HG03469 (cell line): ENCODE measurements at regions not wholly inside any gene's neighbourhood (a gene's known extent, or its start where the extent isn't known, plus 50 kb on each side); places are given as distances from the start of the nearest gene placed in this dataset.
"Not testable (repeated sequence)": the region's sequence is repeated elsewhere in the genome, so short reads cannot be mapped to it uniquely, and the experiment has no call there.

Source experiments
- ATAC-seq: cut with Tn5 transposase; IDR thresholded peaks from one replicate; pipeline ENCODE4 v1.9.1; 2021; ENCODE audit warnings: mild to moderate bottlenecking, moderate library complexity, moderate number of reproducible peaks; ENCODE audit not compliant: unreplicated experiment

DNA sequence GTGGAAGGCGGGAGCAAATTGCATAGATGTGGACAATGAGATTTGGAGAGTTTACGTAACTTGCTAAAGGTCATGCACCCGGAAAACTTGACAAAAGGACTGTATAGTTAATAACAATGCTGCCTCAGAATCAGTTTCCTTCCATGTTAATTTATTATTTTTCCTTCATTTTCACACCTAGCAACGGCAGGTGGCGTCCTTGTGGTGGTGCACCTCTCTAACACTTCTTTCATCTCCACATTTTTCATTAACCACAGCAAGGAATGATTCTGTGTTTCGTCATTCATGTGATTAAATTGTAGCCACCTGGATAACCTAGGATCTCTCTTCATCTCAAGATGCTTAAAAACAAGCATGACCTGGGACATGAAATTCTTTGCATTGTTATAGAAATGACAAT is 2133.0 kb downstream of the NCAM2 start:
- ATAC-seq, result no peak

DNA sequence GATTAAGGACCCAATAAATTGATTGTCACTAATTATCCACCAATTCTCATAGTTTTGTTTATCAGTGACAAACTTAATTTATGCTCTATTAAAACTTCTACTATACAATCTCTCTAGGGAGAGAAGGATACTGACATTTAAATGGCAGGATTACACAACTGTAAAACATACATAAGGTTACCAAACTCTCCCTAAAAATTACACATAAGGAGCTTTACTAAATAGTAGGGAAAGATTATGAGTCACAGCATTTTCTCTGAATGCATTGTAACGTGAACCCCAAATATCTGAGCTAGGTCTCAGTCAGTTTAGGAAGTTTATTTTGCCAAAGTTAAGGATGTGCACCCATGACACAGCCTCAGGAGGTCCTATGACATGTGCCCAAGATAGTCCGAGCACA is 2140.6 kb downstream of the NCAM2 start:
- no peak for ATAC-seq

DNA sequence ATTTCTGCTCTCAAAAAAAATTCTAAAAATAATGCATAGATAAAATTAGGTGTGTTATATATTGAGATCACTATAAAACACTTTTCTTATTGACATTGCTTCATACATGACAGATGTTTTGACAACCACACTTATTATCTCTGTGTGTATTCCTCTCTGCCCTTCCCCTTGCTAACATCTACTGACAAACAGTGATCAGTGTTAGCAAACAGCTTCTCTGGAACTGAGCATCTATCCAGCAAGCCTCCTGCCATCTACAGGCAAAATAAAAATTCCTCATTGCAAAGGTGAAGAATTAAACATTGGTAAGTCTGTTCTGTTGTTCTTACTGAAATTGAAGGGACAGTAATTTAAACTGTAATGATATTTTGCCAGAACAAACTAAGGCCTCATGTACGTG is 2153.9 kb downstream of the NCAM2 start:
- no peak for ATAC-seq

- not testable (repeated sequence) for ATAC-seq
Observed at GRCh38 chr21:23153842-23154241, 2155.6 kb downstream of the NCAM2 start.

- no peak for ATAC-seq
Observed at GRCh38 chr21:23155281-23155680, 2157.1 kb downstream of the NCAM2 start.

DNA sequence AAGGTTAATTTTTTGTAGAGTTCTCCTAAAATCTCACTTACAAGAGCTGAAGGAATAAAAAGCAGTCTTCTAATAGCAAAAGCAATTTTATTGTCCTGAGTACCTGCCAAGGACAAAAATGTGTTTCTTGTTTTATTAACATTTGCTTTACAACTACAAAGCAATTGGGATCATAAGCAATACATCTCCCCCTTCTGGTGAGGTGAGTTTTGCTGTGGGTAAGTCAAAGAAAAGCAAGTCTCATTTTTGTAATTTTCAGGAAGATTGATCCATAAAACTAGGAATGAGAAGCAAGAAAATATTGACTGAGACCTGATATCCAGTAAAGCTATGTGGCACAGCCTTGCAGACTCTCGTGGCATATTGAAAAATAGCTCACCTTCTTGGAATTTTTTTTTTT is 2162.7 kb downstream of the NCAM2 start:
- no peak for ATAC-seq

DNA sequence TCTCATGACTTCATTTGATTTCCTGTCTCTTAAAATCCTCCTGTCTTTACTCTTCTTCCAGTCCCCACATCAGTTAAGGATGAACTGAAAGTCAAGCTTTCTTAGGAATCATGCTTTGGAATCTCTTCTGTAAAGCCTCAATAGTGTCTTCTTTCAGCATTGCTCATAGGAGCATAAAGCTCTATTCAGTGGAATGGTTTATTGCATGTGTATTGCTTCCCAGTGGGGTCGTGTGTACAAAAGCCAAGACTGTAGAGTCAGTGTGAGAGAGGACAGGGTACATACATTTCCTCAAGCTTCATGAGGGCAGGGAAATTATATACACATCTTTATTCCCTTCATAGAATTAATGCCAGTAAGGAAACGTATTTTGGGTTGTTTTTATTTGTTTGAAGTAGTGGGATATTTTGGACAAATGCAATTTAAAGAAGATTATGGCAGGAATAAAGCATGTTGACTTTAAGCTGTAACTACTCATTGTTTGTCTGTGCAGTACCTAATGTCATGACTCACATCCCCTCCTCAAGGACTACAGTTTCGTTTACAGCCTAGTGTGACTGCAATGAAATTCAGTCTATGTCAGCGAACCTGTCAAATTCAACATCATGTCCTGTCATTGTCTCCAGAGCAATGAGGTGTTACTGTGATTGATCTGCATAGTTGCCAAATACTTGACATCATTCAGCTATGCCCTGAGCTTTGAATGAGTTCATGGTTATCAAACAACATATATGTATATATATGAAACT is 2164.2 kb downstream of the NCAM2 start:
- ATAC-seq, result no peak
